GM12892 (cell line): ENCODE measurements at regions not wholly inside any gene's neighbourhood (a gene's known extent, or its start where the extent isn't known, plus 50 kb on each side); places are given as distances from the start of the nearest gene placed in this dataset.

ENCODE experiments used
- POLR2A ChIP-seq: IDR thresholded peaks from 2 replicates; pipeline ENCODE4 v1.6.1; 2011; ENCODE audit warnings: low read depth, low read length, control low read depth
- POLR2AphosphoS5 ChIP-seq: IDR thresholded peaks from 2 replicates; pipeline ENCODE4 v1.6.1; 2011; ENCODE audit warnings: low read depth, low read length, control low read depth

DNA sequence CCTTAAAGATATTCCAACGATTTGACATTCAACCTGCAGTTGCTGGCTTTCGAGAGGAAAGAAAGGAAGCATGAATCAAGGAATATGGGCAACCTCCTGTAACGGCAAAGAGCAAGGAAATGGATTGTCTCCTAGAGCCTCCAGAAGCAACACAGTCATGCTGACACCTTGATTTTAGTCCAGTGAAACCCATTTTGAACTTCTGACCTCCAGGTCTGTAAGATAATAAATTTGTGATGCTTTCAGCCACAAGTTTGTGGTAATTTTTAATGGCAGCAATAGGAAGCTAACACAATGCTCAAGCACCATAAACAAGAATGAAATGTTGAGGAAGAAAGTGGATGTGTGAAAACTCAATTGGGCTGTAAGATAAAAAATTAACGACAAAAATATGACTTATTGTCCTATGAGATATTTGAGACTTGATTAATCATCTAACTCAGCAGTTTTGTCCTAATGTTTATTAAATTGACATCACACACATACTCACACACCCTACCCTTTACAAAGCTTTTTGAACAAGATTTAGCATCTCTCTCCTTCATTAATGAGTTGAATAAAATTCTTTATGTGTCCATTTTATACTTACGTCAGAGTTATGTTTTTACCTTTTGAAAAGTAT lies 857.2 kb upstream of the INTU start:
- no peak for TF ChIP-seq POLR2A
- no peak for TF ChIP-seq POLR2AphosphoS5
